IPS-NIHi7 (cell line): ENCODE measurements at regions not wholly inside any gene's neighbourhood (a gene's known extent, or its start where the extent isn't known, plus 50 kb on each side); places are given as distances from the start of the nearest gene placed in this dataset.

ENCODE experiments used
- DNase-seq: peaks from one replicate; pipeline ENCODE4 v3.0.0; 2012; ENCODE audit warnings: mixed read lengths; ENCODE audit errors: extremely low spot score

GRCh38 chr3:188037965-188038581, 115.9 kb upstream of the LPP start:
- no peak for DNase-seq

- no peak for DNase-seq
These were observed 112.8 kb upstream of the LPP start for GRCh38 chr3:188041193-188041592.

GRCh38 chr3:188041895-188042294, 112.1 kb upstream of the LPP start:
- no peak for DNase-seq

GRCh38 chr3:188042466-188042865, 111.5 kb upstream of the LPP start:
- no peak for DNase-seq

- DNase-seq, result no peak
These were observed 110.1 kb upstream of the LPP start for GRCh38 chr3:188043891-188044290.

GRCh38 chr3:188046561-188047211, 107.3 kb upstream of the LPP start:
- no peak for DNase-seq

- no peak for DNase-seq
These were observed 106.4 kb upstream of the LPP start for GRCh38 chr3:188047536-188047935.

GRCh38 chr3:188049606-188050530, 104.1 kb upstream of the LPP start:
- no peak for DNase-seq

GRCh38 chr3:188051801-188052168, 102.2 kb upstream of the LPP start:
- peak; percentile 40 for DNase-seq

- peak; percentile 65 for DNase-seq
These were observed 101.6 kb upstream of the LPP start for GRCh38 chr3:188052169-188053035.

- no peak for DNase-seq
These were observed 101.0 kb upstream of the LPP start for GRCh38 chr3:188053036-188053340.

- DNase-seq, result no peak
These were observed 100.1 kb upstream of the LPP start for GRCh38 chr3:188053710-188054380.

GRCh38 chr3:188054541-188054940, 99.4 kb upstream of the LPP start:
- DNase-seq, result no peak

GRCh38 chr3:188055388-188055787, 98.6 kb upstream of the LPP start:
- no peak for DNase-seq

GRCh38 chr3:188057124-188057523, 96.8 kb upstream of the LPP start:
- DNase-seq, result no peak

- DNase-seq, result no peak
These were observed 95.3 kb upstream of the LPP start for GRCh38 chr3:188058569-188059184.

GRCh38 chr3:188059351-188059750, 94.6 kb upstream of the LPP start:
- no peak for DNase-seq

- DNase-seq, result no peak
These were observed 93.6 kb upstream of the LPP start for GRCh38 chr3:188060264-188060835.

GRCh38 chr3:188060840-188061544, 93.0 kb upstream of the LPP start:
- peak; percentile 40 for DNase-seq

GRCh38 chr3:188062216-188062615, 91.7 kb upstream of the LPP start:
- DNase-seq, result no peak
